ENCODE measurements at regions not wholly inside any gene's neighbourhood (a gene's known extent, or its start where the extent isn't known, plus 50 kb on each side); places are given as distances from the start of the nearest gene placed in this dataset.

- no peak overlapping the region for H3K4me3 ChIP-seq
- H3K79me2 ChIP-seq (ENCODE audit: control insufficient read depth, insufficient read depth, low read length) = no peaks in the 10 kb centered on the region
- no peaks in the 10 kb centered on the region for H3K36me3 ChIP-seq (ENCODE audit: control insufficient read depth, insufficient read depth, low read length)
- POLR2A ChIA-PET = no interaction called here
- H3K27ac ChIP-seq (ENCODE audit: extremely low read depth, low read depth, low read length) = no peak overlapping the region
- H3K9me3 ChIP-seq (replicated peaks; ENCODE audit: control insufficient read depth, insufficient read depth, low read depth, low read length) = peaks cover 3% of the 10 kb centered on the region; the same call in 1 of the 2 replicates
- BruUV-seq (replicated peaks) = no TSS peak
- no peaks in the 10 kb centered on the region; the same call in 1 of the 2 replicates for H4K20me1 ChIP-seq (replicated peaks; ENCODE audit: control insufficient read depth, insufficient read depth, low read length)
- in situ Hi-C loops (cut with MboI) = no loop called here
- FAIRE-seq (no peak), DNase-seq (ENCODE audit: extremely low read depth in 1 of 4, low spot score in 3 of 4) (no peak), ATAC-seq (no peak)
- H3K4me2 ChIP-seq (ENCODE audit: insufficient read depth, low read length) = no peak overlapping the region
- no peaks in the 10 kb centered on the region for H3K9me1 ChIP-seq (ENCODE audit: control insufficient read depth, insufficient read depth, low read length)
- H3K4me1 ChIP-seq (replicated peaks in 1 of 2; ENCODE audit: control insufficient read depth in 2 of 2, insufficient read depth in 2 of 2, low read length in 2 of 2) = no peaks in the 10 kb centered on the region
- WGBS (ENCODE audit: insufficient coverage, low coverage, missing lambda C conversion rate) = 0% methylated on average over 5 of the region's 5 CpGs
- intact Hi-C loops (cut with micrococcal nuclease) = no loop called here
- H3K9ac ChIP-seq (ENCODE audit: insufficient read depth in 1 of 2, low read depth in 2 of 2, low read length in 2 of 2) = no peak overlapping the region
- CTCF ChIA-PET (ENCODE audit: low intra/inter-chr PET ratio) = no interaction called here
- no peak overlapping the region for H2AFZ ChIP-seq (ENCODE audit: low read depth, low read length)
- H3K27me3 ChIP-seq (ENCODE audit: control insufficient read depth in 2 of 2, insufficient read depth in 2 of 2, low read length in 2 of 2) = peaks cover 0 to 1% of the 10 kb centered on the region in 2 experiments; a peak in 3 of 5 replicates
- TF ChIP-seq SAFB2 (IDR thresholded peaks at IDR 0.05; ENCODE audit: borderline replicate concordance, low read depth, low read length, severe bottlenecking) = no peak
- no peak for TF ChIP-seq E2F5 (CRISPR knock-in tag; IDR thresholded peaks at IDR 0.05)
- no peak for TF ChIP-seq ARID1B (IDR thresholded peaks at IDR 0.05)
- TF ChIP-seq IFI16 (CRISPR knock-in tag; IDR thresholded peaks at IDR 0.05) = no peak
- no peak for TF ChIP-seq MXD1 (CRISPR knock-in tag; IDR thresholded peaks at IDR 0.05; ENCODE audit: borderline replicate concordance, poor library complexity, severe bottlenecking)
- no peak for TF ChIP-seq MXI1 (IDR thresholded peaks at IDR 0.05; ENCODE audit: low read depth, low read length)
- no peak for TF ChIP-seq RREB1 (CRISPR knock-in tag; IDR thresholded peaks at IDR 0.05)
- TF ChIP-seq ZNF395 (CRISPR knock-in tag; IDR thresholded peaks at IDR 0.05) = no peak
- TF ChIP-seq ZNF165 (CRISPR knock-in tag; IDR thresholded peaks at IDR 0.05; ENCODE audit: borderline replicate concordance) = no peak
- TF ChIP-seq NR4A1 (CRISPR knock-in tag; IDR thresholded peaks at IDR 0.05) = no peak
- TF ChIP-seq NR4A1 (tag; IDR thresholded peaks at IDR 0.05) = no peak
- TF ChIP-seq C11orf30 (IDR thresholded peaks at IDR 0.05; ENCODE audit: low read depth) = no peak
- TF ChIP-seq ILF3 (IDR thresholded peaks at IDR 0.05; ENCODE audit: borderline replicate concordance) = no peak
- no peak for TF ChIP-seq PYGO2 (tag; IDR thresholded peaks at IDR 0.05)
These were observed 53.6 kb upstream of the SDK2 start for GRCh38 chr17:73697872-73698271.
